Medulla oblongata (tissue), 1 donor: ENCODE measurements at regions not wholly inside any gene's neighbourhood (a gene's known extent, or its start where the extent isn't known, plus 50 kb on each side); places are given as distances from the start of the nearest gene placed in this dataset.
A peak's percentile ranks its signal among the peaks of the same experiment; 100 is the strongest.

Source experiments
- DNase-seq: peaks from one replicate; pipeline ENCODE4 v3.0.0-alpha.2; 2015; ENCODE audit errors: extremely low spot score

DNA sequence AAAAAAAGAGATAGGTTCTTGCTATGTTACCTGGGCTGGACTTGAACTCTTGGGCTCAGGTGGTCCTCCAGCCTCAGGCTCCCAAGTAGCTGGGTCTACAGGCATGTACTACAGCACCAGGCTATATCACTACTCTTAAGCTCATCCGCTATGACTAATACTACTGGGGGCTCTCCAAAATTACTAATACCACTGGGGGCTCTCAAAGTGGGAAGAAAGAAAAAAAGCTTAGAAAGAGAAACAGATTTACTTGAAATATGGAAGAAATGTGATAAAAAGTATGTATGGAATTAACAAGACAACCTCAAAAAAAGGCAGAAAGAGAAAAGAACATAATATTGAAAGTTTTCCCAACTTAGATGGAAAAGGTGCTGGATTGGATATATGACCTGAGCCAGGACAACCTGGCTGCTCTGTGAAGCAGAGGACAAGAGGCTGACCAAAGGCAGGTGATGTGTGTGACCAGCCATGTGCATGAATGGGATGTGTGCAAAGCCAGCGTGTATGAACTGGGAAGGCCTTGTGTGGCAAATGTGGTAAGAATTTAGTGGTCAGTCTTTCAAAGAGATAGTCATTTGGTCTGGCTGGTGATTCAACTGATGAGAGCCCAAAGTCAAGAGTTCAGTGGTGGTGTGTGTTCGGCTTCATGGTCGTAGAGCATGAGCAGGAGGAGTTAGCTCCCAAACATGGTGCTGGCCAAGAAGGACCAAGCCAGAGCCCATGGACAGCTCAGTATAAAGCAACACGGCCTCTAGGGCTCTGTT is 232.4 kb upstream of the KLF14 start:
- no peak for DNase-seq

DNA sequence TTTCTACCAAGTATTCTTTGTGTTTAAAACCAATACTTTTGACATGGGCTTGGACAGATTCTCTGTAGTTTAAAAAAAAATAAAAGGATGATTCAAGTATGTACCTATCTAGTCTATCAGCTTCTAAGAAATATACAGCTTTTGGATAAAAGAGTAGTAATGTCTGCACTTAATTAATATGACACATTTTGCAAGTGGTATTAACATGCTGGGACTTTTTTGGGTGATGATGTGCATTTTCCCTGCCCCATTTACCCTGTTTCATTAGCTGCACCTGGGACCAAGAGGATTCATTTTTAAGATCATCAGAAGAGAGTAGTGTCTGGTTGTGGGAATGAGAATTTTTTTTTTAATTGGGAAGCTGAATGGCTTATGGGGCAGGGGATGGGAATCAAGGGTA is 236.2 kb upstream of the KLF14 start:
- DNase-seq, result no peak

DNA sequence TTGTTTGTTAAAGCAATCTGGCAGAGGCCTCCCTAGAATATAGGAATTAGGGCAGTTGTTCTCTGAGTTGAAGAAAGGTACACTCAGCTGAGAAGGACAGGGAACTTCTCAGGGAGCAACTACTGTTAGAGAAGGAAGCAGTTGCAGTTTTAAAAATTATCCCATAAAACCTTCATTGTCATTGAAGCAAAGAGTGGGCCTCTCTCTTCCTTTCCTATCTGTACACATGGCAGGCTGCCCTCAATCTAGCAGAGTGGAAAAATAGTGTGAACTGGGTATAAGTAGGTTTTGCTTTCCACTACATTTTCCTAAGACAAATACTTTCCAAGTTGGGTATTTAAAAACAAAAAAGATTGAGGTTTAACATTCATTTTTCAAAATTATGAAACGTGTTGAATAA is 236.7 kb upstream of the KLF14 start:
- DNase-seq, result peak; percentile 42

DNA sequence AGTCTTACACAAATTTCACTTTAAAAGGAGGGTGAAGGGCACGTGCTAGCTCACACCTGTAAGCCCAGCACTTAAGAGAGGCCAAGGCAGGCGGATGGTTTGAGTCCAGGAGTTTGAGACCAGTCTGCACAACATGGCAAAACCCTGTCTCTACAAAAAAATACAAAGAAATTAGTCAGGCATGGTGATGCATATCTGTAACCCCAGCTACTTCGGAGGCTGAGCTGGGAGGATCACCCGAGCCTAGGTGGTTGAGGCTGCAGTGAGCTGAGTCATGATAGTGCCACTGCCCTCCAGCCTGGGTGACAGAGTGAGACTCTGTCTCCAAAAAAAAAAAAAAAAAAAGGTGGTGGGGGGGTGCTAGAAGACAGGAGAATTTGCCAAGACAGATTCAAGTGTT is 237.3 kb upstream of the KLF14 start:
- DNase-seq, result no peak

DNA sequence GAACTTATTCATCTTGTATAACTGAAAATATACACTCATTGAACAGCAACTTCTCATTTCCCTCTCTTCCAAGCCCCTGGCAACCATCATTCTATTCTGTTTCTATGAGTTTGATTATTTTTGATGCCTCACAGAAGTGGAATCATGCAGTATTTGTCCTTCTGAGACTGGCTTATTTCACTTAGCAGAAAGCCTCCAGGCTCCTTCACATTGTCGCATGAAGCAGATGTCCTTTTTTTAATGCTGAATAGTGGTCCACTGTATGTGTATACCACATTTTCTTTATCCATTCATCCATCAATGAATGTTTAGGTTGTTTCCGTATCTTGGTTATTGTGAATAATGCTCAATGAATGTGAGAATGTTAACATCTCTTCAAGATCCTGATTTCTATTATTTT is 238.2 kb upstream of the KLF14 start:
- DNase-seq, result no peak

DNA sequence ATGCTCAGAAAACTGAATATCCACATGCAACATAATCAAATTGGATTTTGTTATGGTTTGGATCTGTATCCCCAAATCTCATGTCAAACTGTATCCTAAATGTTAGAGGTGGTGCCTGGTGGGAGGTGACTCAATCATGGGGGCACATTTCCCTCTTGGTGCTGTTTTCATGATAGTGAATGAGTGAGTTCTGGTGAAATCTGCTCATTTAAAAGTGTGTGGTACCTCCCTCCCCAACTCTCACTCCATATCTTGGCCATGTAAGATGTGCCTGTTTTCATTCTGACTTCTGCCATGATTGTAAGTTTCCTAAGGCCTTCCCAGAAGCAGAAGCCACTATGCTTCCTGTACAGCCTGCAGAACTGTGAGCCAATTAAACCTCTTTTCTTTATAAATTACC is 239.6 kb upstream of the KLF14 start:
- no peak for DNase-seq

DNA sequence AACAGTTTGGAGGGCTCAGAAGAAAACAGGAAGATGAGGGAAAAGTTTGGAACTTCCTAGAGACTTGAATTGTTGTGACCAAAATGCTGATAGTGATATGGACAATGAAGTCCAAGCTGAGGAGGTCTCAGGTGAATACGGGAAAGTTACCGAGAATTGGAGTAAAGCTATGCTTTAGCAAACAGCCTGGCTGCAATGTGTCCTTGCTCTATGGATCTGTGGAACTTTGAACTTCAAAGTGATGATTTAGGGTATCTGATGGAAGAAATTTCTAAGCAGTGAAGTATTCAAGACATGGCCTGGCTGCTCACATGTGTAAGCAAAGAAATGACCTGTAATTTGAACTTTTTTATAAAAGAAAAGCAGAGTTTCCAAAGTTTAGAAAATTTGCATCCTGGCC is 240.2 kb upstream of the KLF14 start:
- no peak for DNase-seq

DNA sequence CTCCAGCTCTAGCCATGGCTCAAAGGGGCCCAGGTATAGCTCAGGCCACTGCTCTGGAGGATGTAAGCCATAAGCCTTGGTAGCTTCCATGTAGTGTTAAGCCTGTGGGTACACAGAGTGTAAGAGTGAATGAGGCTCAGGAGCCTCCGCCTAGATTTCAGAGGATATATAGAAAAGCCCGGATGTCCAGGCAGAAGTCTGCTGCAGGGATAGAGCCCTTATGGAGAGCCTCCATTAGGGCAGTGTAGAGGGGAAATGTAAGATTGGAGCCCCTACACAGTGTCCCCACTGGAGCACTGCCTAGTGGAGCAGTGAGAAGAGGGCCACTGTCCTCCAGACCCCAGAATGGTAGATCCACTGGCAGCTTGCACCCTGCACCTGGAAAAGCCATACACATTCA is 240.8 kb upstream of the KLF14 start:
- DNase-seq, result no peak

DNA sequence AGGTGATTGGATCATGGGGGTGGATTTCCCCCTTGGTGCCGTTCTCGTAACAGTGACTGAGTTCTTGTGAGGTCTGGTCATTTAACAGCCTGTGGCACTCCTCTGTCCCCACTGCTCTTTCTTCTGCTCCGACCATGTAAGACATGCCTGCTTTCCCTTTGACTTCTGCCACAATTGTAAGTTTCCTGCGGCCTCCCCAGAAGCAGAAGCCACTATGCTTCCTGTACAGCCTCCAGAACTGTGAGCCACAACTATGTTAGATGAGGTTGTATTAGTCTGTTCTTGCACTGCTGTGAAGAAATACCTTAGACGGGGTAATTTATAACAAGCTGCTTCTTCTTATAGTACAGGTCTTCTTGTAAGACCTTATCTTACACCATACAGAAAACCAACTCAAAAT is 241.7 kb upstream of the KLF14 start:
- no peak for DNase-seq

DNA sequence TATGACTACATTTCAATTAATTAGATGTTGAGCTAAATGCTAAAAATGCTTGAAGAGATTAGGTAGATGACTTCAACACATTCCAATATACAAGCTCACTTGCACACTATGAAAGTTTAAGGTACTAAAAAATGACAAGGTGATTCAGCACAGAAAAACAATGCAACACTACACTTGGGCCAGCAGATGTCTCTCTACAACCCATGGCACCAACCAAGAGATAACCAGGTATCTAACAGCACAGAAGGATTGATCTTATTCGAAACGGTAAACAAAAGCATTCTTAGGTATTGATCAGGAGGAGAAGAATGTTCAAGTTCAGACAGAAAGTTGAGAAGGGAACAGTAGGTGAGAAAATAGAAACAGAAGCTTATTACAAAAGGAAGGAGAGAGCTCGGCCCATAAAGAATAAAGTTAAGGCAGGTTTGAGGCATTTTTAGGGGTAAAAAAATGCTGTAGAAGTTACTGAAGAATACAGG is 248.2 kb upstream of the KLF14 start:
- peak; percentile 32 for DNase-seq

DNA sequence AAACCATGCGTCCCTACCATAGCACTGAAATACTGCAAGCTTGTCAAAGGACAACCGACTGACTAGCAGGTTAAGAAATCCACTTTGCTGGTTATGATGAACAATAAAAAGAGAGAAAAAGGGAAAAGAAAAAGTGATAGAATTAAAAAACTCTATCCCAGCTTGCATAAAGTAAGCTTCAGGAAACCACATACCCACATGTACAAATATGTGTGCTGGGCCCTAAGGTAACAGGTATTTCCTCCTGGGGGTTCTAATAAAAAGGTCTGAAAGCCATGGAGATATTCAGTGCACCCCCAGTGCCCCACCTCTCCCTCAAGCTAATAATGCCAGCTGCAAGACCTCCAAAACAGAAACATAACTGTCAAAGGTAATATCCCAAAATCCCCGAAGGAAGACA is 248.6 kb upstream of the KLF14 start:
- no peak for DNase-seq

DNA sequence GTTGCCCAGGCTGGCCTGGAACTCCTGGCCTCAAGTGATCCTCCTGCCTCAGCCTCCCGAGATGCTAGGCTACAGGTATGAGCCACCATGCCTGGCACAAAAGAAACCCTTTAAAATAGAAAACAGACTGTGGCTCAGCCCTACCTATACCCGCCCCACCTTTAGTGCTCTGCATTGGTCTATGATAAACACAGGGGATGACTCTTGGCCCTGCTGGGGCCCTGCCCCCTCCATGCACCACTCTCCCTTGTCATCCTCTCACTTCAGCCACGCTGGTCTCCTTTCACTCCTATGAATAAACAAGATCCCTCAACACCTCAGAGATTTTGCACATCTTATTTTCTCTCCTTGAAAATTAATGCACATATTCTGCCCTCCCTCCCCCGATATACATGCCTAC is 251.4 kb upstream of the KLF14 start:
- no peak for DNase-seq

DNA sequence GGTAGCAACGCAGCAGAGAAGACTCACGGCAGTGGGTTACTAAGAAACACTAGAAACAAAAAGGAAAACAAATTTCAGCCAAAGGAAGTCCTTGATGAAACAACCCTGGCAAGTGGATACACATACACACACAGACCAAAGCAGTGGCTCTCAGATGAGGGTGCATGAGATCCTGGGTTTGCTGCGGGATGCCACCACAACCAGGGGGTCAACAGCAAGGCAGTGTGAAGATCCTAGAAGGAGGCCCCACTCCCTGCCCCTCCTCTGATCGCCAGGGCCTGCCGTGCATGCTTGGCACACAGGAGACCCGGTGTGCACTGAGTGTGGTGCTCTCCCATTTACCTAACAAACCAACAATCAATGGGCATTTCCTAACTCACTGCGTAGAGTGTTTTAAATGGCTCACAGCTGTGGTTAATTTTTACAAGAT is 252.3 kb upstream of the KLF14 start:
- DNase-seq, result peak; percentile 36

DNA sequence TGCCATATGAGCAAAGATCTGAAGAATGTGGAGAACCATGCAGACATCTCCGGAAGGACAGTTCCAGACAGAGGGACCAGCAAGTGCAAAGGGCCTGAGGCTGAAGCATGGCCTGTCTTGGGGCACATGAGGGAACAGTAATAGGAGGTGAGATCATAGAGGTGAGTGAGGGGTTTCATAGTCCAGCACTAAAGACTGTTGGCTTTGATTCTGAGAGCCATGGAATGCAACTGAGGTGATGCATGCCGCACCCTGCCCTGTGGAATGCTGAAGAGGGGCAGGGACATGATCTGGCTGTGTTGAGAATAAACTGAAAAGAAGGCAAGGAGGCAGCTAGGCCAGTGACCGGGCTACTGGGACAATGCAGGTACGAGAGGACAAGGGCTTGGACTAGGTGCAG is 253.1 kb upstream of the KLF14 start:
- no peak for DNase-seq

DNA sequence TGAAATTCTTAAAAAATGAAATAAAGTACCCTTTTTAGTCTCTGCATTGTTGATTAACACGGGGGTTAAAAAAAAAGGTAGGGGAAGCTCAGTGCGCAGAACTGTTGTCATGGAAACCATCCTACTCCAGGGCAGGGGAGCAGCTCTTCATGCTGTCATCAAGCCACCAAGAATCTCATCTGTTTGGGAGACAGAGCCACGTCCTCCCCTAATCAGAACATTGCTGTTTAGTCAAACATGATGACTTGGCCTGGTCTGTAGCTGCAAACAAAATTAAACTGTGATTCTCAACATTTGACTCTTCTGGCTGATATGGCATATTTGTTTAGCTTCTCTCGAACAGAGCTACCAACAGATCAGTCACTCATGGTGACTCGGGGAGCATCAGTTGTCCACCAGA is 254.4 kb upstream of the KLF14 start:
- no peak for DNase-seq

DNA sequence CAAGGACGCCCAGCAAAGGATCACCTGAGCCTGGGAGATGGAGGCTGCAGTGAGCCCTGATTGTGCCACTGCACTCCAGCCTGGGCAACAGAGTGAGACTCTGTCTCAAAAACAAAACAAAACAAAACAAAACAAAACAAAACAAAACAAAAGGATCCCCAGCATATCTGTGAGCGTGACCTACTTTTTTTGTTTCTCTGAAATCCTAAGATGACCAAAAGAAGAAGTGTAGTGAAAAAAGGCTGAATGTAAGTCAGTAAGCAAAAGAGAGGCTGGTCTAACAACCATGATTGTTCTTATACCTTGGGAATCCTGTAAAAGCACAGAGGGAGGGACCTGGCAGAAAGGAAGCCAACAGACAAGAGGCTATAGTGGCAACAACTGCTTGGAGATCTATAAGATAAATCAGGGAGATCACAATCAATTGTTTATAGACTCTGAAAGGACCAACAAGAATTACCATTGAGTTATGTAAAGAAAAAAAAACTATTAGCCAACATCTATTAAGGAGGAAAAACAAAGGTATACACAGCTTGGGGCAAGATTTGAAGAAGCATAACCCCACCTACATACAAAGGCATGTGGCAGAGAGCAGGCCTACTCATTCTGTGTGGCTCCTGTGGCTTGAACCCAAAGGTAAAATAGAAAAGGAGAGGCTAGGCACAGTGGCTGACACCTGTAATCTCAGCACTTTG is 255.2 kb upstream of the KLF14 start:
- no peak for DNase-seq

DNA sequence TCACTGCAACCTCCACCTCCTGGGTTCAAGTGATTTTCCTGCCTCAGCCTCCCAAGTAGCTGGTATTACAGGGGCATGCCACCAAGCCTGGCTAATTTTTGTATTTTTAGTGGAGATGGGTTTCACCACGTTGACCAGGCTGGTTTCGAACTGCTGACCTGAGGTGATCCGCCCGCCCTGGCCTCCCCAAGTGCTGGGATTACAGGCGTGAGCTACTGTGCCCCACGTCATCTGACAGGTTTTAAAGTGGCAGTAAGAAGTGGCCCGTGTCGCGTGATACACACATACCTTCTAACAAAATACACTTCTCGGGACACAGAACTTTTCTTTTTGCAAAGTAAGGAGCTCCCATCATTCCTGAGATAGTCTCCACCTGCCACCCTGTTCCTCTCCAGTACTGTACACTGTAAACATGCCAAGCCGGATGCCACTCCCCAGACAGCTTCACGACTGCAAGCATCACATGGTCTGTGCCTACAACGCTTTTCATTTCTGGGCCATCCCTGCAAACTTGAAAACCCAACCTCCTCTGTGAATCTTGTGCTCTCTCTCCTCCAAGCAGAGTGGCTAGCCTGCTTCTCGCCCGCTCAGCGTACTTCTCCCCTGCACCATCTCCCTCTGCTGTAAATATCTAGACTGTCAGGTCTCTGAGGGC is 256.3 kb upstream of the KLF14 start:
- DNase-seq, result no peak

DNA sequence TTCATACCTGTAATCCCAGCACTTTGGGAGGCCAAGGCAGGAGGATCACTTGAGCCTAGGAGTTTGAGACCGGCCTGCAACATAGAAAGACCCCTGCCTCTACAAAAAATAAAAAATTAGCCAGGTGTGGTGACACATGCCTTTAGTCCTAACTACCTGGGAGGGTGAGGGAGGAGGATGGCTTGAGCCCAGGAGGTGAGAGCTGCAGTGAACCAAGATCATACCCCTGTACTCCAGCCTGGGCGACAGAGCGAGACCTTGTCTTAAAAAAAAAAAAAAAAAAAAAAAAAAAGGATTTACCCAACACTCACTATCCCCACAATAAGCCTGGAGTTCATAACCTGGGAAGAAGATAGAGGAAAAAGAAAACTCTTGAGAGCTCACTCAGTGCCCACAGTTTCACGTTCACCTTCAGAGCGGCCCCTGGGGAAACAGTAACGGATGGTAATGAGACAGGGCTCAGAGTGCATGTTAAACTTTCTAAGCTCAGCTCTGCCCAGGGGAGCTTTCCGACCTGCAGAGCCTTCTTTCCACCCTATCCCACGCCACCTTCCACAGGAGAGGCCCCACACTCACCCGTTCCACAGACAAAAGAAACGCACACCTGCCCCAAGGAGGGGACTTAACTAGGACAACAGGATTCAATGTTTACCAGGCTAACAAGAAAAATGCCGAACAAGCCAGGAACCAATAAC is 259.8 kb upstream of the KLF14 start:
- no peak for DNase-seq

DNA sequence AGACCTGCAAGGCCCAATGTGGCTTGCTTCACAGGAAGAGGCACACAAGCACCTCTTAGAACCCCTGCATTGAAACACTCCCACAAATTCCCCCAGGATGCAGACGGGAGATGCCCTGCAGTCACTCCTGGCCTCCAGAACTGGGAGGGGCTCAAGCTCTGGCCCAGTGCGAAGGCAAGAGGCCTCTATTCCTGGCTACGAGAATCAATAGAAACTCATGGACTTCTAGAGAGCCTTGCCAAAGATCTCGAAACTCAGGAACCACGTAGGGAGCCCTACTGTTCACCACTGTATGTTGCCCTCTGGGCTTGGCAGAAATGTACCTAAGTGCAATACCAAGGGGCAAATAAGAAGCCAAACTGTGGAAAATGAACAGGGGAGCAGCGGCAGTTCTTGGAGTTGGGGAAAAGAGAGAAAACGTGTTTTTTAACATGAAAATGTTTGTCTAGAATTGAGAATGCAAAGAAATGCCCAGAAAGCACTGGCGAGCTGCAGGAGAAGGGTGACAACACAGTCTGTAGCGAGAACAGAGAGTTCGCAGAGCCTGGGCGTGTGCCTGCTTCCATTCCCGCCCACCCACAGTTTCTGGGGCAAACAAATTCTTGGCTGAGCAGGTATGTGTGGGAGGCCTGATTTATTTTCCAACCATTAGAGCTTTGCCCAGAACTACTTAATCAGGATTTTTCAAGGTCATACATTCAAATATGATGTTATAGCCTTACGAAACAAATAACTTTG is 260.5 kb upstream of the KLF14 start:
- DNase-seq, result peak; percentile 40

DNA sequence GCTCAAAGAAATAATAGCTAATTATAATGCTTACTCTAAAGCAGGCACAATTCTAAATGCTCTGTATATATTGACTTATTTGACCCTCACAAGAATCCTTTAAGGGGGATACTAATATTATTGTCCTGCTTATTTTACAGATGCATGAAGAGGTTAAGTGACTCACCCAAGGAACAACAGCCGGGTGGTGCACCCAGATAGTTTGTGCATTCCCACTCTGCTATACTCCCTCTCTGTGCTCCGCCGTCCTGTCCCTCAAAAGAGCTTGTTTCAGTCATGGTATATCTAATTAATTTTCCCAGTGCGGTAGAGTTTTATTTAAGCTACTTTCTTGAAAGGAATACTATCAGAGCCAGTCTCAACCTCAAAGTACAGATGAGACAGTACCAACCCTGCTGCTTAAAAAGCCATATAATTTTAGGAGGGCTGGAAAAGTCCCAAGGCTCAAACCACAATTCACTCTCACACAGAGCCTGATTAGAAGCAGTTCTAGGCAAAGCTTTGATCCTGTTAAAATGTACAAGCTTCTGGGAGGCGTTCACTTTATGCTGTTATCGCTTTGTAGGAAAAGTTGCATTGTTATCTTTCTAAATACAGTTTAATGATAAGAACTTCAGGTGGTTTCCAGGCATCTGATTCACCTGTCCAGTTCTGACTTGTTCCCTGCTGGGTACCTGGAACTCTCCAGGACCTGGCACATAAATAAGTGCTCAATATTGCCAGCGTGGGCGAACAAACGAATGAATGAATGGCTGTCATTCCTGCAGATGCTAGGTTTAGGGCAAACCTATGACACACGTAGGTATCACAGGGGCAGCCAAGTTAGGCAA is 261.5 kb upstream of the KLF14 start:
- no peak for DNase-seq
